A673 (cell line): ENCODE measurements at regions not wholly inside any gene's neighbourhood (a gene's known extent, or its start where the extent isn't known, plus 50 kb on each side); places are given as distances from the start of the nearest gene placed in this dataset.

Experiments used
- BruUV-seq: library from RNA; stranded (reverse); fragments of 400-500 nt; replicated peaks from 2 replicates; lab custom pipeline; 2021; lab: Mats Ljungman, UMichigan
- CTCF ChIA-PET: fragments of 300-600 bp; sonication (Branson Sonifier 250); formaldehyde crosslinking; loops from one replicate; lab custom pipeline; 2022; ENCODE audit warnings: antibody characterized with exemption; lab: Charles Lee
- POLR2A ChIA-PET: fragments of 300-600 bp; sonication (Branson Sonifier 250); formaldehyde crosslinking; loops from one replicate; lab custom pipeline; 2022; ENCODE audit warnings: antibody characterized with exemption; ENCODE audit not compliant: low non-redundant PET; lab: Charles Lee
- DNase-seq: peaks from one replicate; pipeline ENCODE4 v3.0.0-alpha.2; 2015; ENCODE audit warnings: low spot score
- H3K27ac ChIP-seq: fragments of 200-600 bp; sonication (generic); 2 replicates; pipeline ENCODE4 v1.5.1; 2016; ENCODE audit warnings: mixed run types, low read depth, mild to moderate bottlenecking, mixed read lengths, antibody characterized with exemption, low read length; ENCODE audit not compliant: poor library complexity, severe bottlenecking
- H3K27me3 ChIP-seq: fragments of 200-600 bp; sonication (generic); replicated peaks from 2 replicates; pipeline ENCODE4 v1.6.1; 2017; ENCODE audit warnings: mixed run types, low read depth, mild to moderate bottlenecking, mixed read lengths, antibody characterized with exemption, low read length; ENCODE audit not compliant: insufficient read depth, poor library complexity
- H3K36me3 ChIP-seq: fragments of 200-600 bp; sonication (generic); 2 replicates; pipeline ENCODE4 v1.6.1; 2016; ENCODE audit warnings: mixed run types, mild to moderate bottlenecking, mixed read lengths, antibody characterized with exemption, low read length; ENCODE audit not compliant: insufficient read depth, poor library complexity, severe bottlenecking
- H3K4me1 ChIP-seq: fragments of 200-600 bp; sonication (generic); 2 replicates; pipeline ENCODE4 v1.6.1; 2017; ENCODE audit warnings: mixed run types, mild to moderate bottlenecking, mixed read lengths, antibody characterized with exemption, low read length; ENCODE audit not compliant: insufficient read depth, poor library complexity, severe bottlenecking
- H3K4me3 ChIP-seq: fragments of 200-600 bp; sonication (generic); 2 replicates; pipeline ENCODE4 v1.5.1; 2016; ENCODE audit warnings: low read depth, mixed run types, mild to moderate bottlenecking, mixed read lengths, low read length; ENCODE audit not compliant: poor library complexity, severe bottlenecking
- H3K9me3 ChIP-seq: fragments of 200-600 bp; sonication (generic); 2 replicates; pipeline ENCODE4 v1.6.1; 2016; ENCODE audit warnings: mixed run types, low read depth, mild to moderate bottlenecking, mixed read lengths, antibody characterized with exemption, low read length; ENCODE audit not compliant: poor library complexity, severe bottlenecking
- CTCF ChIP-seq: fragments of 300-800, 200-600 bp; sonication (generic); conservative IDR thresholded peaks from 2 replicates; pipeline ENCODE4 v1.5.1; 2017; ENCODE audit warnings: low read depth, mild to moderate bottlenecking, antibody characterized with exemption, low read length, moderate library complexity, mixed read lengths
- EZH2 ChIP-seq: fragments of 200-600 bp; sonication (generic); IDR thresholded peaks from 2 replicates; pipeline ENCODE4 v1.6.1; 2017; ENCODE audit warnings: borderline replicate concordance, low read depth, mild to moderate bottlenecking, mixed read lengths, antibody characterized with exemption, low read length; ENCODE audit not compliant: poor library complexity, severe bottlenecking
- intact Hi-C: fragments of 100-400 bp; cut with micrococcal nuclease; formaldehyde crosslinking; loops from one replicate; pipeline ENCODE4 v1.10.0; 2022; ENCODE audit not compliant: unreplicated experiment

DNA sequence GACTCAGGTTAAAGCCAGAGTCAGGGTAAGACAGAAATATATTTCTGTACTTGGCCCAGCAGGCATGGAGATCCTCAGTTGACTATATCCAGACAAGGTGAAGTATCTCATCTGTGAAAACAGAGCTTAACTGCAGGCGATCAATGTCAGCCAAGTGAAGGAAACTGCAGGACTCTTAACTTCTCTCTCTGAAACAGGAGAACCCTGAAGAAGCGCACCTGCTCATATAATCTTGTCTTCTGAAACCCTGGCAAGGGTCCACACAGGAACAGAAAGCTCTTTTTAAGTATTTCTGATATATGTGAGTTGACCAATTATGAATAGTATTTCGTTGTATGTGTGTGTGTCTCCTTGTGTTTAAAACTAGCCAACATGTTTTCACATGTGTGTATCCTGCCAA, 504.8 kb upstream of the SLITRK5 start:
- no peaks in the 10 kb centered on the region for H3K4me1 ChIP-seq
- H3K27me3 ChIP-seq: no peaks in the 10 kb centered on the region
- ChIA-PET POLR2A (no interaction called here), CTCF (no interaction called here)
- TF ChIP-seq EZH2 (no peak), CTCF (no peak)
- no peak overlapping the region for H3K4me3 ChIP-seq
- H3K9me3 ChIP-seq: no peaks in the 10 kb centered on the region
- no peak overlapping the region for H3K27ac ChIP-seq
- H3K36me3 ChIP-seq: no peaks in the 10 kb centered on the region
- intact Hi-C loops: no loop called here
- DNase-seq: no peak
- no TSS peak for BruUV-seq

DNA sequence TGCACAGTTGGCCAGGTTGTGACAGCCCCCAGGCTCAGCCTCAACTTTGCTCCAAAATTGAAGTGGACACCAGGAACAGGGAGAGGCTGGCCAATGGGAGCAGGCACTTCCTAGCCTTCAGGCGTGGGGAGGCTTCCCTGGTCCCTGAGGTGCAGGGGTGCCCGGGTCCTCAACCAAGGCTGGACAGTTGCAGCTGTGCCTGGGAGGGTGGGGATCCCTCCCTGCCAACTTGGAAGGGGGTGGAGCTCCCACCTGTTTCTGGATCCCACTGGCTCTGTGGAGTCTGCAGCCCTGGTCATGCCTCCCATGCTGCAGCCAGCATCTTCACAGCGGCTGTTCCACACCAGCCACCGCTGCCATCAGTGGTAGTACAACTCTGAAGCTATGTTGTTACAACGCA, 502.8 kb upstream of the SLITRK5 start:
- Histone ChIP-seq H3K36me3 (no peaks in the 10 kb centered on the region), H3K27me3 (no peaks in the 10 kb centered on the region), H3K4me3 (no peak overlapping the region), H3K27ac (no peak overlapping the region), H3K9me3 (no peaks in the 10 kb centered on the region), H3K4me1 (no peaks in the 10 kb centered on the region)
- ChIA-PET CTCF (no interaction called here), POLR2A (no interaction called here)
- no peak for DNase-seq
- BruUV-seq: no TSS peak
- TF ChIP-seq EZH2 (no peak), CTCF (no peak)
- intact Hi-C loops: no loop called here

DNA sequence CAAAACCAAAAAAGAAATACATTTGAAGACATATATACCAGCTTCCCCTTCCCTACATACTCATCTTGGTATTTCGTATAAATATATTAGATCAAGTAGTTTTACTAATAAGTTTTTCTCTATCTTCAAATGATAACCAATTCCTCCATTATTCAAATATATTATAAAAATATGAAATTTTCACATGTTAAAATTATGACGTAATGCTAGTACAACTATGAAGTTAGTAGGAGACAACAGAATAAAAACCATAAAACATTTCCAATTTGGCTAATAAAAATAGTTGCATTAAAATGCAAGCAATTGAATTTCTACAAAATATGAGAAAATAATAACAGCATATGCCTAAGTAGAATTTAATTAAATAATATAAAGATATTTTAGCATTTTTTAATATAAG, 501.8 kb upstream of the SLITRK5 start:
- ChIA-PET POLR2A (no interaction called here), CTCF (no interaction called here)
- no TSS peak for BruUV-seq
- Histone ChIP-seq H3K27me3 (no peaks in the 10 kb centered on the region), H3K9me3 (no peaks in the 10 kb centered on the region), H3K36me3 (no peaks in the 10 kb centered on the region), H3K27ac (no peak overlapping the region), H3K4me1 (no peaks in the 10 kb centered on the region), H3K4me3 (no peak overlapping the region)
- TF ChIP-seq CTCF (no peak), EZH2 (no peak)
- no peak for DNase-seq
- intact Hi-C loops: no loop called here
